OCI-LY1 (cell line): ENCODE measurements at regions not wholly inside any gene's neighbourhood (a gene's known extent, or its start where the extent isn't known, plus 50 kb on each side); places are given as distances from the start of the nearest gene placed in this dataset.

Source experiments
- EZH2 ChIP-seq: fragments of 200-600 bp; sonication (generic), shearing (Covaris generic); IDR thresholded peaks from 2 replicates; pipeline ENCODE4 v1.8.0; 2017; ENCODE audit warnings: borderline replicate concordance, mixed run types, mild to moderate bottlenecking, antibody characterized with exemption, low read length, moderate library complexity, mixed read lengths
- TF ChIP-seq, protein P1 (sequence below): fragments of 200-600 bp; sonication (generic), shearing (Covaris generic); IDR thresholded peaks from 2 replicates; pipeline ENCODE4 v1.5.1; 2017; ENCODE audit warnings: mild to moderate bottlenecking, antibody characterized with exemption, low read length, moderate library complexity, mixed read lengths

DNA sequence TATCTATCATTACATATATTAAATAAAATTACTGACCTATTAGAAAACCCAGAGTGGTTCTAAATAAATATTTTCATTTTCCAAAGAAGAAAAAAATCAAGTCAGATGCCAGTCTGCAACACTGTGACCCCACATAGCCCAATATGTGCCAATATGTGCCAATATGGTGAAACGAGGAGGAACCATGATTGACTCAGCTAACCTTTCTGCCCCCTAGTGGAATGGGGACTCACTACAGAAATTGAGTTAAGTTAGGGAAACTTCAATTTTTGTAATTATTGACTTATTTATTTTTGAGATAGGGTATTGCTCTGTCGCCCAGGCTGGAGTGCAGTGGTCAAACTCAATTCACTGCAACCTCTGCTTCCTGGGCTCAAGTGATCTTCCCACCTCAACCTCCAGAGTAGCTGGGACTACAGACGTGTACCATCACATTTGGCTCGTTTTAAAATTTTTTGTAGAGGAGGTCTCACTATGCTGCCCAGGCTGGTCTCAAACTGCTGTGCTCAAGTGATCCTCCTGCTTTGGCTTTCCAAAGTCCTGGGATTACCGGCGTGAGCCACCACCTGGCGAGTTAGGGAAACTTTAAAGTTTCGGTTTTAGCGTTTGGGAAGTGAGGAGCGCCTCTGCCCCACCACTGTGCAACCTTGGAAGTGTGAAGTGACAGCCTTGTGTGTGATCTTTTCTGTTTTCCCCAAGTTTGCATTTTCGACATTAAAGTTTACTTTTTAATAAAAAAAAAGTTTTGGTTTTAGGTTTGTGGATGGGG, 116.8 kb upstream of the SHISA3 start:
- TF ChIP-seq, protein P1, sequence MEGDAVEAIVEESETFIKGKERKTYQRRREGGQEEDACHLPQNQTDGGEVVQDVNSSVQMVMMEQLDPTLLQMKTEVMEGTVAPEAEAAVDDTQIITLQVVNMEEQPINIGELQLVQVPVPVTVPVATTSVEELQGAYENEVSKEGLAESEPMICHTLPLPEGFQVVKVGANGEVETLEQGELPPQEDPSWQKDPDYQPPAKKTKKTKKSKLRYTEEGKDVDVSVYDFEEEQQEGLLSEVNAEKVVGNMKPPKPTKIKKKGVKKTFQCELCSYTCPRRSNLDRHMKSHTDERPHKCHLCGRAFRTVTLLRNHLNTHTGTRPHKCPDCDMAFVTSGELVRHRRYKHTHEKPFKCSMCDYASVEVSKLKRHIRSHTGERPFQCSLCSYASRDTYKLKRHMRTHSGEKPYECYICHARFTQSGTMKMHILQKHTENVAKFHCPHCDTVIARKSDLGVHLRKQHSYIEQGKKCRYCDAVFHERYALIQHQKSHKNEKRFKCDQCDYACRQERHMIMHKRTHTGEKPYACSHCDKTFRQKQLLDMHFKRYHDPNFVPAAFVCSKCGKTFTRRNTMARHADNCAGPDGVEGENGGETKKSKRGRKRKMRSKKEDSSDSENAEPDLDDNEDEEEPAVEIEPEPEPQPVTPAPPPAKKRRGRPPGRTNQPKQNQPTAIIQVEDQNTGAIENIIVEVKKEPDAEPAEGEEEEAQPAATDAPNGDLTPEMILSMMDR = peak; percentile 81
- TF ChIP-seq EZH2 = no peak
